BJ (cell line): ENCODE measurements at regions not wholly inside any gene's neighbourhood (a gene's known extent, or its start where the extent isn't known, plus 50 kb on each side); places are given as distances from the start of the nearest gene placed in this dataset.

ENCODE experiments used
- CTCF ChIA-PET: fragments of 350-600 bp; formaldehyde crosslinking; extraction: SDS; loops from one replicate; lab custom pipeline; 2021; ENCODE audit warnings: antibody characterized with exemption, inconsistent platforms; lab: Yijun Ruan, JAX
- POLR2A ChIA-PET: fragments of 300-600 bp; sonication (Branson Sonifier 250); formaldehyde crosslinking; extraction: SDS; loops from one replicate; lab custom pipeline; 2021; ENCODE audit warnings: antibody characterized with exemption; lab: Charles Lee
- DNase-seq: peaks from one replicate; pipeline ENCODE4 v3.0.0-alpha.2; 2011; ENCODE audit warnings: low read depth
- H3K27me3 ChIP-seq: 2 replicates; pipeline ENCODE4 v1.6.0; 2011; ENCODE audit warnings: low read length; ENCODE audit not compliant: control insufficient read depth, insufficient read depth
- H3K36me3 ChIP-seq: 2 replicates; pipeline ENCODE4 v1.5.1; 2011; ENCODE audit warnings: low read length; ENCODE audit not compliant: control insufficient read depth, insufficient read depth
- H3K4me3 ChIP-seq: 2 replicates; pipeline ENCODE4 v1.5.1; 2011; ENCODE audit warnings: low read depth, mild to moderate bottlenecking, control low read depth, low read length
- TF ChIP-seq, protein P1 (sequence below): IDR thresholded peaks from 2 replicates; pipeline ENCODE4 v1.5.1; 2011; ENCODE audit warnings: low read depth, mild to moderate bottlenecking, control low read depth, inconsistent platforms, low read length, moderate library complexity; ENCODE audit not compliant: insufficient read depth

DNA sequence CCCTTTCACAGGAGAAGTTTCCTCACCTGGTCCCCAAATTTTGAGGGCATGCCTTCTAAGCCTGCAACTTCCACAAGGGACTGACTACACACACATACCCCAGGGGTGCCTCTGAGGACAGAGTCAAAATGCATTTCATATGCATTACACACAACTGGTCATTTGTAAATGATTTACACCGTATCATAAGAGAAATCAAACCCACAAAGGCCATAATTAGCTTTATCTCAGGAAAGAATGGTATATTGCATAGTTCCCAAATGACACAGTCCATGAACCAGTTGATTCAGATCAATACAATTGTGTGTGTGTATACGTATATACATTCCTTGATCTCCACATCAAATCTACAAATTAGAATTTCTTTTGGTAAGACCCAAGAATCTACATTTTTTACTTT, 203.3 kb upstream of the PRDM1 start:
- Histone ChIP-seq H3K27me3 (no peaks in the 10 kb centered on the region), H3K36me3 (no peaks in the 10 kb centered on the region), H3K4me3 (no peak overlapping the region)
- ChIA-PET POLR2A (no interaction called here), CTCF (interaction anchor here (1.0 kb wide), 1 partner anchor 16 kb away, joined by 3 read pairs; no protein-coding TSS in a partner anchor)
- no peak for DNase-seq
- TF ChIP-seq, protein P1, sequence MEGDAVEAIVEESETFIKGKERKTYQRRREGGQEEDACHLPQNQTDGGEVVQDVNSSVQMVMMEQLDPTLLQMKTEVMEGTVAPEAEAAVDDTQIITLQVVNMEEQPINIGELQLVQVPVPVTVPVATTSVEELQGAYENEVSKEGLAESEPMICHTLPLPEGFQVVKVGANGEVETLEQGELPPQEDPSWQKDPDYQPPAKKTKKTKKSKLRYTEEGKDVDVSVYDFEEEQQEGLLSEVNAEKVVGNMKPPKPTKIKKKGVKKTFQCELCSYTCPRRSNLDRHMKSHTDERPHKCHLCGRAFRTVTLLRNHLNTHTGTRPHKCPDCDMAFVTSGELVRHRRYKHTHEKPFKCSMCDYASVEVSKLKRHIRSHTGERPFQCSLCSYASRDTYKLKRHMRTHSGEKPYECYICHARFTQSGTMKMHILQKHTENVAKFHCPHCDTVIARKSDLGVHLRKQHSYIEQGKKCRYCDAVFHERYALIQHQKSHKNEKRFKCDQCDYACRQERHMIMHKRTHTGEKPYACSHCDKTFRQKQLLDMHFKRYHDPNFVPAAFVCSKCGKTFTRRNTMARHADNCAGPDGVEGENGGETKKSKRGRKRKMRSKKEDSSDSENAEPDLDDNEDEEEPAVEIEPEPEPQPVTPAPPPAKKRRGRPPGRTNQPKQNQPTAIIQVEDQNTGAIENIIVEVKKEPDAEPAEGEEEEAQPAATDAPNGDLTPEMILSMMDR = no peak

GRCh38 chr6:105882121-105882803, 203.9 kb upstream of the PRDM1 start:
- Histone ChIP-seq H3K36me3 (no peaks in the 10 kb centered on the region), H3K27me3 (no peaks in the 10 kb centered on the region), H3K4me3 (no peak overlapping the region)
- CTCF ChIA-PET = interaction anchor here (1.0 kb wide), 1 partner anchor 16 kb away, joined by 3 read pairs; no protein-coding TSS in a partner anchor
- no peak for DNase-seq
- TF ChIP-seq, protein P1 = no peak
- POLR2A ChIA-PET = interaction anchor here (0.6 kb wide), 2 partner anchors 13 to 43 kb away, joined by 3 to 4 read pairs; no protein-coding TSS in a partner anchor

- Histone ChIP-seq H3K27me3 (no peaks in the 10 kb centered on the region), H3K36me3 (no peaks in the 10 kb centered on the region), H3K4me3 (no peak overlapping the region)
- ChIA-PET CTCF (no interaction called here), POLR2A (no interaction called here)
- TF ChIP-seq, protein P1 = no peak
- no peak for DNase-seq
Observed at GRCh38 chr6:105881608-105882007, 204.5 kb upstream of the PRDM1 start.

DNA sequence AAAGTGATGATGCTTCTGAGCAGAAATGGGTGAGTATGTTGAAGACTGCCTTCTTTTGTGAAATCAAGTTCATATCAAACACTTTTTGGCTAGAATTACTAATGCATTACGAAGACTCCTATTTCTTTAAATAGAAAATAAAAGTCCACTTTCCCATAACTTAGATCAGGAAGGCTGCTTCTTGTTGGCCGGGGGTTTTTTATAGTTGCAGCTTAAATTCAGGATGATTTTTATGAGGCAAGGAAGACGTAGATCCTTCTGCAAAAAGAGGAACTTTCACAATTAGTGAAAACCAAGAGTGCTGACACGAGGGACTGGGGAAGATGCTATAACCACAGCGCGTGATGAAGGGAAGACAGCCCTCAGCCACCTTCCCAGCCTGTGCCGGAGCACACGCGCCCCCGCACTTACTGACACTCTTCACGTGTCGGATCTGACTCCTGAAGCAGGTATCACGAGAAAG, 206.1 kb upstream of the PRDM1 start:
- TF ChIP-seq, protein P1 = no peak
- H3K27me3 ChIP-seq = no peaks in the 10 kb centered on the region
- H3K4me3 ChIP-seq = no peak overlapping the region
- POLR2A ChIA-PET = no interaction called here
- DNase-seq = no peak
- H3K36me3 ChIP-seq = no peaks in the 10 kb centered on the region
- CTCF ChIA-PET = no interaction called here

GRCh38 chr6:105879146-105879545, 207.0 kb upstream of the PRDM1 start:
- CTCF ChIA-PET = no interaction called here
- Histone ChIP-seq H3K27me3 (no peaks in the 10 kb centered on the region), H3K4me3 (no peak overlapping the region), H3K36me3 (no peaks in the 10 kb centered on the region)
- TF ChIP-seq, protein P1 = no peak
- DNase-seq = no peak
- POLR2A ChIA-PET = no interaction called here
